ENCODE measurements at regions not wholly inside any gene's neighbourhood (a gene's known extent, or its start where the extent isn't known, plus 50 kb on each side); places are given as distances from the start of the nearest gene placed in this dataset.

- 16% methylated on average over 1 of the region's 1 CpG for WGBS (ENCODE audit: insufficient coverage, low coverage, low lambda C conversion rate, missing lambda C conversion rate)
- Histone ChIP-seq H3K4me3 (no peak overlapping the region), H3K27ac (no peak overlapping the region), H3K27me3 (no peaks in the 10 kb centered on the region), H3K36me3 (no peaks in the 10 kb centered on the region), H3K4me1 (no peaks in the 10 kb centered on the region), H3K9me3 (no peaks in the 10 kb centered on the region)
- intact Hi-C loops (cut with DNase I), result no loop called here
- no peak for TF ChIP-seq POLR2A (IDR thresholded peaks at IDR 0.05)
- TF ChIP-seq CTCF (IDR thresholded peaks at IDR 0.05), result no peak
- no peak for ATAC-seq
- DNase-seq, result no peak
These were observed 569.4 kb downstream of the GABRG1 start for GRCh38 chr4:45554423-45554822.

GRCh38 chr4:45550766-45551366 lies 573.0 kb downstream of the GABRG1 start:
- WGBS (ENCODE audit: insufficient coverage, low coverage, low lambda C conversion rate, missing lambda C conversion rate), result 20% methylated on average over 4 of the region's 4 CpGs
- TF ChIP-seq POLR2A (IDR thresholded peaks at IDR 0.05), result no peak
- no peak for TF ChIP-seq CTCF (IDR thresholded peaks at IDR 0.05)
- ATAC-seq, result no peak
- no peak overlapping the region for H3K4me3 ChIP-seq
- intact Hi-C loops (cut with DNase I), result no loop called here
- H3K4me1 ChIP-seq, result no peaks in the 10 kb centered on the region
- DNase-seq, result no peak
- H3K36me3 ChIP-seq, result no peaks in the 10 kb centered on the region
- no peak overlapping the region for H3K27ac ChIP-seq
- H3K27me3 ChIP-seq, result no peaks in the 10 kb centered on the region
- no peaks in the 10 kb centered on the region for H3K9me3 ChIP-seq

GRCh38 chr4:45539142-45539814 lies 584.6 kb downstream of the GABRG1 start:
- Histone ChIP-seq H3K4me1 (no peaks in the 10 kb centered on the region), H3K27me3 (no peaks in the 10 kb centered on the region), H3K4me3 (no peak overlapping the region), H3K9me3 (no peaks in the 10 kb centered on the region), H3K36me3 (no peaks in the 10 kb centered on the region), H3K27ac (no peak overlapping the region)
- no peak for TF ChIP-seq POLR2A (IDR thresholded peaks at IDR 0.05)
- no peak for TF ChIP-seq CTCF (IDR thresholded peaks at IDR 0.05)
- DNase-seq (no peak), ATAC-seq (no peak)
- WGBS (ENCODE audit: insufficient coverage, low coverage, low lambda C conversion rate, missing lambda C conversion rate), result 45% methylated on average over 2 of the region's 2 CpGs
- intact Hi-C loops (cut with DNase I), result no loop called here

- TF ChIP-seq CTCF (IDR thresholded peaks at IDR 0.05) (no peak), POLR2A (IDR thresholded peaks at IDR 0.05) (no peak)
- H3K27me3 ChIP-seq, result no peaks in the 10 kb centered on the region
- 70% methylated on average over 2 of the region's 14 CpGs for WGBS (ENCODE audit: insufficient coverage, low coverage, low lambda C conversion rate, missing lambda C conversion rate)
- H3K4me1 ChIP-seq, result no peaks in the 10 kb centered on the region
- H3K9me3 ChIP-seq, result no peaks in the 10 kb centered on the region
- no peaks in the 10 kb centered on the region for H3K36me3 ChIP-seq
- intact Hi-C loops (cut with DNase I), result no loop called here
- no peak overlapping the region for H3K27ac ChIP-seq
- no peak for DNase-seq
- ATAC-seq, result peak in 1 of 4 donors; percentile 23
- H3K4me3 ChIP-seq, result no peak overlapping the region
These were observed 593.4 kb downstream of the GABRG1 start for GRCh38 chr4:45530498-45530897.

Measured in right lobe of liver (tissue), 6 donors.